PFSK-1 (cell line): ENCODE measurements at regions not wholly inside any gene's neighbourhood (a gene's known extent, or its start where the extent isn't known, plus 50 kb on each side); places are given as distances from the start of the nearest gene placed in this dataset.

Experiments
- FOXP2 ChIP-seq: optimal IDR thresholded peaks from 2 replicates; pipeline ENCODE3; 2011; ENCODE audit warnings: borderline replicate concordance, control low read depth, inconsistent platforms; ENCODE audit not compliant: insufficient read depth; ENCODE audit errors: extremely low read length, extremely low read depth
- POLR2AphosphoS5 ChIP-seq: IDR thresholded peaks from 2 replicates; pipeline ENCODE4 v1.6.1; 2012; ENCODE audit warnings: low read depth, mild to moderate bottlenecking, control low read depth, low read length, moderate library complexity
- REST ChIP-seq, 2 experiments: IDR thresholded peaks; 2 replicates each; pipeline versions ENCODE4 v1.6.1 to v1.8.0; 2011 to 2012; ENCODE audit warnings: low read depth in 2 of 2, low read length in 2 of 2, control low read depth in 1 of 2, inconsistent platforms in 1 of 2, mild to moderate bottlenecking in 1 of 2, moderate library complexity in 1 of 2; ENCODE audit not compliant: insufficient read depth in 1 of 2
- SIN3A ChIP-seq: IDR thresholded peaks from 2 replicates; pipeline ENCODE4 v1.6.1; 2012; ENCODE audit warnings: mild to moderate bottlenecking, low read length, moderate library complexity, borderline replicate concordance; ENCODE audit not compliant: insufficient read depth
- TAF1 ChIP-seq: IDR thresholded peaks from 2 replicates; pipeline ENCODE4 v1.6.1; 2012; ENCODE audit warnings: low read length, control low read depth, borderline replicate concordance; ENCODE audit not compliant: insufficient read depth

- no peak for TF ChIP-seq POLR2AphosphoS5
- no peak for TF ChIP-seq REST (IDR thresholded peaks at IDR 0.05; ENCODE audit: insufficient read depth in 1 of 2, low read depth in 2 of 2, low read length in 2 of 2)
- no peak for TF ChIP-seq TAF1
- no peak for TF ChIP-seq SIN3A
- no peak for TF ChIP-seq FOXP2
Measured at GRCh38 chr12:43008953-43009845, 419.7 kb upstream of the PRICKLE1 start.

GRCh38 chr12:43004908-43005307, 415.4 kb upstream of the PRICKLE1 start:
- TF ChIP-seq FOXP2, result no peak
- TF ChIP-seq SIN3A, result 0 out of 2 replicates have a peak, but pooled peaks have one; percentile 38

GRCh38 chr12:43004141-43004540, 414.6 kb upstream of the PRICKLE1 start:
- TF ChIP-seq REST (IDR thresholded peaks at IDR 0.05; ENCODE audit: insufficient read depth in 1 of 2, low read depth in 2 of 2, low read length in 2 of 2) (no peak), SIN3A (no peak), FOXP2 (no peak), TAF1 (no peak), POLR2AphosphoS5 (no peak)

- TF ChIP-seq SIN3A, result no peak
Measured at GRCh38 chr12:42996869-42997431, 407.4 kb upstream of the PRICKLE1 start.

- no peak for TF ChIP-seq SIN3A
- TF ChIP-seq POLR2AphosphoS5, result no peak
- TF ChIP-seq FOXP2, result no peak
- TF ChIP-seq TAF1, result no peak
- TF ChIP-seq REST (IDR thresholded peaks at IDR 0.05; ENCODE audit: insufficient read depth in 1 of 2, low read depth in 2 of 2, low read length in 2 of 2), result no peak
Measured at GRCh38 chr12:42992826-42993225, 403.3 kb upstream of the PRICKLE1 start.

- TF ChIP-seq REST (IDR thresholded peaks at IDR 0.05; ENCODE audit: insufficient read depth in 1 of 2, low read depth in 2 of 2, low read length in 2 of 2) (no peak), FOXP2 (no peak), POLR2AphosphoS5 (no peak), SIN3A (no peak), TAF1 (no peak)
Measured at GRCh38 chr12:42990387-42990786, 400.8 kb upstream of the PRICKLE1 start.
